ENCODE measurements at regions not wholly inside any gene's neighbourhood (a gene's known extent, or its start where the extent isn't known, plus 50 kb on each side); places are given as distances from the start of the nearest gene placed in this dataset.
A peak's percentile ranks its signal among the peaks of the same experiment; 100 is the strongest.

DNA sequence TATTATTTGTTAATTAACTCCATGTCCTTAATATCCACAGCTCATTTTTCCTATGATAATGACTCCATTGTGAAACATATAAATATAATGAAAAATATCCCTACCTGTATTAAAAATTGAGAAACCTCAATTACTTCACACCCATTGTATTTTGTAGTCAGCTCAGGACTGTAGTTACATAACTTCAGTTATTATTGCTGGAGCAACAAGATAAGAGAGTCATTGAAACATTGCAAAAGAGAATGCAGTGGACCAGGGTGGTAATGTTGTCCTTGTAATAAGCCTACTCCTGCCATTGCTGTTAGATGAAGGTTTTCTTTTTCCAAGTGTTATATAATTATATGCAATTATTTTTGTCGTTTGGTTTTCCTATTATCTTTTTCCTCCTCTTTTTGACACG is 184.4 kb downstream of the PRL start:
- H3K14ac ChIP-seq (ENCODE audit: low read length in 2 of 2): no peak overlapping the region
- H3K27ac ChIP-seq (ENCODE audit: low read length, poor library complexity, severe bottlenecking): no peak overlapping the region
- no peak overlapping the region for H2BK15ac ChIP-seq (ENCODE audit: low read depth, poor library complexity, severe bottlenecking)
- no peak overlapping the region for H3K4ac ChIP-seq (ENCODE audit: low read depth in 1 of 2, low read length in 2 of 2)
- H2AFZ ChIP-seq (ENCODE audit: low read depth, low read length): no peak overlapping the region
- no peak overlapping the region for H2BK12ac ChIP-seq (ENCODE audit: low read length in 2 of 2)
- no peak overlapping the region for H3K23ac ChIP-seq (ENCODE audit: low read length in 2 of 2)
- WGBS: no CpG with 5 or more reads among the region's 2 CpGs
- DNase-seq: no peak
- no peaks in the 10 kb centered on the region for H3K9me3 ChIP-seq (ENCODE audit: control insufficient read depth, low read length)
- no peak overlapping the region for H2BK5ac ChIP-seq (ENCODE audit: low read depth, low read length, poor library complexity, severe bottlenecking)
- no peak overlapping the region for H4K8ac ChIP-seq (ENCODE audit: low read length)
- H3K9ac ChIP-seq (ENCODE audit: low read length): peak overlapping the region; percentile 56
- H3K79me1 ChIP-seq (replicated peaks; ENCODE audit: low read length, poor library complexity, severe bottlenecking): no peaks in the 10 kb centered on the region
- no peak overlapping the region for H4K91ac ChIP-seq (ENCODE audit: low read length)
- H3K18ac ChIP-seq (ENCODE audit: low read depth in 1 of 2, low read length in 2 of 2): no peak overlapping the region
- no peak overlapping the region for H3K4me2 ChIP-seq (ENCODE audit: low read length, poor library complexity, severe bottlenecking)
- no peaks in the 10 kb centered on the region for H3K36me3 ChIP-seq (ENCODE audit: control insufficient read depth in 1 of 2, insufficient read depth in 2 of 2, low read depth in 1 of 2, low read length in 2 of 2)
- H3K4me3 ChIP-seq (ENCODE audit: insufficient read depth in 1 of 2, low read depth in 1 of 2, low read length in 2 of 2): peak overlapping the region in 1 of 2 experiments; percentile 13
- no peaks in the 10 kb centered on the region for H3K27me3 ChIP-seq (ENCODE audit: control insufficient read depth in 1 of 2, insufficient read depth in 1 of 2, low read length in 2 of 2)
- H3K4me1 ChIP-seq (ENCODE audit: control insufficient read depth, insufficient read depth, low read depth, low read length): peaks cover 5% of the 10 kb centered on the region
- no peak overlapping the region for H2BK120ac ChIP-seq (ENCODE audit: low read depth, low read length)
- no peak overlapping the region for H2AK5ac ChIP-seq (ENCODE audit: low read length, severe bottlenecking)

DNA sequence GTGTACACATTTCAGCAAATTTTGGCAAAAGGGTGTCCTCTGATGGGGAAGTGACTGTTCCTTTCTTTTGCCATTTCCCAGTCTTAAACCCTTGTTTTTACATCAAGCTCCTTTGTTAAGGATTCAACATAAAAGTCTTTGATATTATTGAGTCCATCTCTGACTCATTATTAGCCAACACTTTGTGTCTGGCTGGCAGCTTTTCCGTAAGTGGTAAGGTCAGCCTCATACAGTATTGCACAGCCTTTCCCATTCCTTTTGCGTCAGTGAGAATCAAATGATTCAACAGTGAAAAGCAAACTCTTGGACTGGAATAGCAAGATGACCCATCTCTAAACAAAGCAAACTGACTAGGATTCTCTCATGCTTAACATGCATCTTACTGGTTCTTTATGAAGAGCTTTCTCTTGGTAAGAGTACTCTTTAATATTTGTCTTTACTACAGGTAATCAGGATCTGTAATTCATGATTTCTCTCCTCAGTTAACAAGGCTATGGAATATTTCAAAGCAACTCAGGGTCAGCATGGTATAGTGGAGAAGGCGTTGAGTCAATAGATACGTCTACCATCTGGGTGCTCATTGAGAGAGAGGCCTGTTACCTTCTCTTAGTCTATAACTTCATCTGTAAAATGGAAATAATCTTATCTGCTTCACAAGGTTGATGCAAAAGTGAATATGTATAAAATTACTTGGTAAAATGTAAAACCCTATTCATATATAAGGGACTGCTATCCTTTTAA is 183.6 kb downstream of the PRL start:
- H3K14ac ChIP-seq (ENCODE audit: low read length in 2 of 2): no peak overlapping the region
- no peak overlapping the region for H3K4me2 ChIP-seq (ENCODE audit: low read length, poor library complexity, severe bottlenecking)
- H2AK5ac ChIP-seq (ENCODE audit: low read length, severe bottlenecking): no peak overlapping the region
- no peak overlapping the region for H2BK15ac ChIP-seq (ENCODE audit: low read depth, poor library complexity, severe bottlenecking)
- H3K4me1 ChIP-seq (ENCODE audit: control insufficient read depth, insufficient read depth, low read depth, low read length): peaks cover 3% of the 10 kb centered on the region
- no peak overlapping the region for H2AFZ ChIP-seq (ENCODE audit: low read depth, low read length)
- H4K91ac ChIP-seq (ENCODE audit: low read length): no peak overlapping the region
- H3K9me3 ChIP-seq (ENCODE audit: control insufficient read depth, low read length): no peaks in the 10 kb centered on the region
- no peak overlapping the region for H3K18ac ChIP-seq (ENCODE audit: low read depth in 1 of 2, low read length in 2 of 2)
- H3K4me3 ChIP-seq (ENCODE audit: insufficient read depth in 1 of 2, low read depth in 1 of 2, low read length in 2 of 2): peak overlapping the region in 1 of 2 experiments; percentile 13
- peak overlapping the region; percentile 56 for H3K9ac ChIP-seq (ENCODE audit: low read length)
- no peak overlapping the region for H2BK120ac ChIP-seq (ENCODE audit: low read depth, low read length)
- no peak overlapping the region for H2BK5ac ChIP-seq (ENCODE audit: low read depth, low read length, poor library complexity, severe bottlenecking)
- H3K27ac ChIP-seq (ENCODE audit: low read length, poor library complexity, severe bottlenecking): peak overlapping the region; percentile 30
- H2BK12ac ChIP-seq (ENCODE audit: low read length in 2 of 2): no peak overlapping the region
- H3K4ac ChIP-seq (ENCODE audit: low read depth in 1 of 2, low read length in 2 of 2): no peak overlapping the region
- H3K23ac ChIP-seq (ENCODE audit: low read length in 2 of 2): no peak overlapping the region
- no peaks in the 10 kb centered on the region for H3K27me3 ChIP-seq (ENCODE audit: control insufficient read depth in 1 of 2, insufficient read depth in 1 of 2, low read length in 2 of 2)
- WGBS: 30% methylated on average over 2 of the region's 4 CpGs
- peak; percentile 95 for DNase-seq
- H4K8ac ChIP-seq (ENCODE audit: low read length): no peak overlapping the region
- H3K79me1 ChIP-seq (replicated peaks; ENCODE audit: low read length, poor library complexity, severe bottlenecking): no peaks in the 10 kb centered on the region
- H3K36me3 ChIP-seq (ENCODE audit: control insufficient read depth in 1 of 2, insufficient read depth in 2 of 2, low read depth in 1 of 2, low read length in 2 of 2): no peaks in the 10 kb centered on the region

DNA sequence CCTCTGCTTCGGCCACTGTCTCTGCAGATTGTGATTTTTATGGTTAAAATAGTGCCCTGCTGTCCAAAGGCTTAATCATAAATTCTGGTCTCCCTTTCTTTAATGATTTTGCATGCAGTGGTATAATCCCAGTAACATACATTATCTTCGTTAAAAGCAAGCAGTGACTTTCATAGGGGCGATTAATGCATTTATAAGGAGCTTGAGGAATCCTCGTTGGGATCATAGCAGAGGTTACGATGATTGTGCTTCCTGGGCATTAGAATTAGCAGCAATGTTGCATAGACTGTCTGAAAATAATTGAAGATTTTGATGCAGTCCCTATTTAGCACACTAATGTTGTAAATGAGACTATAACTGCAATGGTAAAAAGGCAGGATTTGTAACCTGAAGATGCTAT is 181.3 kb downstream of the PRL start:
- Histone ChIP-seq H3K4me1 (ENCODE audit: control insufficient read depth, insufficient read depth, low read depth, low read length) (peaks cover 3% of the 10 kb centered on the region), H2BK120ac (ENCODE audit: low read depth, low read length) (no peak overlapping the region), H3K18ac (ENCODE audit: low read depth in 1 of 2, low read length in 2 of 2) (no peak overlapping the region), H2BK12ac (ENCODE audit: low read length in 2 of 2) (no peak overlapping the region), H4K91ac (ENCODE audit: low read length) (no peak overlapping the region), H3K4me3 (ENCODE audit: insufficient read depth in 1 of 2, low read depth in 1 of 2, low read length in 2 of 2) (no peak overlapping the region), H3K27ac (ENCODE audit: low read length, poor library complexity, severe bottlenecking) (no peak overlapping the region), H3K9ac (ENCODE audit: low read length) (no peak overlapping the region), H2AK5ac (ENCODE audit: low read length, severe bottlenecking) (no peak overlapping the region), H2BK15ac (ENCODE audit: low read depth, poor library complexity, severe bottlenecking) (no peak overlapping the region), H3K14ac (ENCODE audit: low read length in 2 of 2) (no peak overlapping the region), H2AFZ (ENCODE audit: low read depth, low read length) (no peak overlapping the region), H3K23ac (ENCODE audit: low read length in 2 of 2) (no peak overlapping the region), H2BK5ac (ENCODE audit: low read depth, low read length, poor library complexity, severe bottlenecking) (no peak overlapping the region), H3K4me2 (ENCODE audit: low read length, poor library complexity, severe bottlenecking) (no peak overlapping the region), H3K79me1 (replicated peaks; ENCODE audit: low read length, poor library complexity, severe bottlenecking) (no peaks in the 10 kb centered on the region), H3K27me3 (ENCODE audit: control insufficient read depth in 1 of 2, insufficient read depth in 1 of 2, low read length in 2 of 2) (no peaks in the 10 kb centered on the region), H4K8ac (ENCODE audit: low read length) (no peak overlapping the region), H3K9me3 (ENCODE audit: control insufficient read depth, low read length) (peaks cover 3% of the 10 kb centered on the region), H3K36me3 (ENCODE audit: control insufficient read depth in 1 of 2, insufficient read depth in 2 of 2, low read depth in 1 of 2, low read length in 2 of 2) (no peaks in the 10 kb centered on the region), H3K4ac (ENCODE audit: low read depth in 1 of 2, low read length in 2 of 2) (no peak overlapping the region)
- DNase-seq: no peak
- 89% methylated on average over 5 of the region's 5 CpGs for WGBS

DNA sequence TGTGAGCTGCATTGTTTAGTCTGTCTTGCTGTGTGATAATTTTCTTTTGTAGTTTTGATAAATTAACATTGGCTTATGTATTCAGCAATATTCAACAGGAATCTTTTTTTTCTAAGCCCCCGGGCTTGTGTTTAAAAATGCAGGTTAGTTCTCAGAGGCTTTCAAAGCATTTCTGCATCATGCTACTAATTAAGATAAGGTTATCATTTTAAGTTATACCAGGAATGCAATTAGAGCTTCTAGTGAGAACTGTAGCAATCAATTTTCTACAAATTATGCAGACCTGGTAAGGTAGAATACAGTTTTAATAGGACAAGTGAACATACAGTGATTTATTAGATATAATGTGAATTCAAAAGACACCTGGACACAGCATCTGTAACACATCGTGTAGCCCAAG is 179.2 kb downstream of the PRL start:
- H2BK120ac ChIP-seq (ENCODE audit: low read depth, low read length): no peak overlapping the region
- H3K27me3 ChIP-seq (ENCODE audit: control insufficient read depth in 1 of 2, insufficient read depth in 1 of 2, low read length in 2 of 2): no peaks in the 10 kb centered on the region
- no peak overlapping the region for H2AFZ ChIP-seq (ENCODE audit: low read depth, low read length)
- no peaks in the 10 kb centered on the region for H3K36me3 ChIP-seq (ENCODE audit: control insufficient read depth in 1 of 2, insufficient read depth in 2 of 2, low read depth in 1 of 2, low read length in 2 of 2)
- peaks cover 3% of the 10 kb centered on the region for H3K9me3 ChIP-seq (ENCODE audit: control insufficient read depth, low read length)
- H3K18ac ChIP-seq (ENCODE audit: low read depth in 1 of 2, low read length in 2 of 2): no peak overlapping the region
- H4K91ac ChIP-seq (ENCODE audit: low read length): no peak overlapping the region
- H3K4ac ChIP-seq (ENCODE audit: low read depth in 1 of 2, low read length in 2 of 2): no peak overlapping the region
- H4K8ac ChIP-seq (ENCODE audit: low read length): no peak overlapping the region
- no peak for DNase-seq
- H3K79me1 ChIP-seq (replicated peaks; ENCODE audit: low read length, poor library complexity, severe bottlenecking): no peaks in the 10 kb centered on the region
- no peak overlapping the region for H2BK12ac ChIP-seq (ENCODE audit: low read length in 2 of 2)
- WGBS: 100% methylated on average over 1 of the region's 2 CpGs
- H3K4me3 ChIP-seq (ENCODE audit: insufficient read depth in 1 of 2, low read depth in 1 of 2, low read length in 2 of 2): no peak overlapping the region
- H2AK5ac ChIP-seq (ENCODE audit: low read length, severe bottlenecking): no peak overlapping the region
- H3K9ac ChIP-seq (ENCODE audit: low read length): no peak overlapping the region
- no peak overlapping the region for H3K14ac ChIP-seq (ENCODE audit: low read length in 2 of 2)
- no peak overlapping the region for H3K4me2 ChIP-seq (ENCODE audit: low read length, poor library complexity, severe bottlenecking)
- peaks cover 3% of the 10 kb centered on the region for H3K4me1 ChIP-seq (ENCODE audit: control insufficient read depth, insufficient read depth, low read depth, low read length)
- H2BK5ac ChIP-seq (ENCODE audit: low read depth, low read length, poor library complexity, severe bottlenecking): no peak overlapping the region
- H3K23ac ChIP-seq (ENCODE audit: low read length in 2 of 2): no peak overlapping the region
- no peak overlapping the region for H3K27ac ChIP-seq (ENCODE audit: low read length, poor library complexity, severe bottlenecking)
- no peak overlapping the region for H2BK15ac ChIP-seq (ENCODE audit: low read depth, poor library complexity, severe bottlenecking)

All from mesenchymal stem cell (in vitro differentiated cells and primary cell).